GM18499 (cell line): ENCODE measurements at regions not wholly inside any gene's neighbourhood (a gene's known extent, or its start where the extent isn't known, plus 50 kb on each side); places are given as distances from the start of the nearest gene placed in this dataset.
"Not testable (repeated sequence)": the region's sequence is repeated elsewhere in the genome, so short reads cannot be mapped to it uniquely, and the experiment has no call there.

Source experiments
- ATAC-seq: cut with Tn5 transposase; IDR thresholded peaks from one replicate; pipeline ENCODE4 v1.9.1; 2021; ENCODE audit warnings: moderate number of reproducible peaks; ENCODE audit not compliant: insufficient read depth, unreplicated experiment

DNA sequence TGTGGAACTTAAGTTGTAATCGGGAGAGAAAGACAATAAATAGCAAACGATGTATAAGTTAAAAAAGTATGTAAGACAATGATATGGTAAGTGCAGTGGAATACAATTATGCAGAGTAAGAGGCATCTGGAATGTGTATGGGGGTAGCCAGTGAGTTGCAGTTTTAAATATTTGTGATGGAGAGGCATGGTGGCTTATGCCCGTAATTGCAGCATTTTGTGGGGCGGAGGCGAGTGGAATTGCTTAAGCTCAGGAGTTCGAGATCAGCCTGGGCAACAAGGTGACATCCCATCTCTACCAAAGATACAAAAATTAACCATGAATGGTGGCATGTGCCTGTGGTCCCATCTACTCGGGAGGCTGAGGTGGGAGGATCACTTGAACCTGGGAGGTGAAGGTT lies 52.5 kb upstream of the WDFY3 start:
- ATAC-seq, result no peak

DNA sequence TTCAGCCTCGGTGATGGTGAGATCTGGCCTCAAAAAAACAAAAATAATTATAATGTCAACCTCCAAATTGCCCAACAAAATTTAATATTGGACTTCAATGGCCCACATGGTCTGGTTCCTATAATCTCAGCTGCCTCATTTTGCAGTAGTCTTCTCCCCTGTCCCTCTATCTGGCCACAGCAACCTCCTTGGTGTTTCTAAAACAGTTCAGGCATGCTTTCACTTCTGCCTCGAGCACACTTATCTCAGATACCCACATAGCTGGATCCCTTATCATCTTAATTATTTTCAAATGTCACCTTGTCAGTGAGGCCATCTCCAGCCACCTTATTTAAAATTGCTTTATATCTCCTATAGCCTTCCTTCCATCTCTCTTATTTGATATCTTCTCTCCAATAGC lies 52.9 kb upstream of the WDFY3 start:
- no peak for ATAC-seq

DNA sequence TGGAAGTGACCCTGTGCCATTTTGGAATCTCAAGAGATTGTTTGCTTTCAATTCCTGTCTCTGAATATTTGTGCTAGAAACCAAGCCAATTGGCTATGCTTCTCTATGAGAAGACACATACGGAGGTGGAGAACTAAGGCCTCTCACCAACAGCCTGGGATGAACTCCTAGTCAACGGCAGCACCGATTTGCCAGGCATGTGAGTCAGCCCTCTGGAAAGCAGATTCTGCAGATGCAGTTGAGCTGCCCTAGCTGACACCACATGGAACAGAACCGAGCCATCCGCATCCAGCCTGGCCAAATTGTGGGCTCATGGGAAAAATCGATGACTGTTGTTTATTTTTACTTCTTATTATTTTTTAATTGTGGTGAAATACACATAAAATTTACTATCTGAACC lies 58.2 kb upstream of the WDFY3 start:
- no peak for ATAC-seq

DNA sequence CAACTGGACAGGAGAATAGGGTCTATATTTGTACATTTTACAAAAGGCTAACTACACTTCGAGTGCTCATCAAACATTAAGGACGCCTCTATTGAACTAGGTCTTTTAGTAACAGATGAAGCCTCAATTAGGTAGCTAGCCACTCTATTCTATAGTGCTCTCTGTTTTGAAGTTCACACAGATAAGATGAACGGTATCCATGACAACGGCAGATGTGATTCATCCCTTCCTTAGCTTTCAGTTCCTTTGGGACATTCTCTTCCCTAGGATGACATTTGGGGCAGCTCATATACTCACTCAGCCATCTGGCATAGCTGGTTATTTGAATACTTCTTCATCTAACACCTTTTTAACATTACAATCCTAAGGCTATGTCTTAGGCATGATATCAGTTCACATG lies 62.4 kb upstream of the WDFY3 start:
- ATAC-seq, result no peak

- ATAC-seq, result no peak
Measured at GRCh38 chr4:85029453-85029852, 63.0 kb upstream of the WDFY3 start.

- no peak for ATAC-seq
Measured at GRCh38 chr4:85030156-85030555, 63.7 kb upstream of the WDFY3 start.

DNA sequence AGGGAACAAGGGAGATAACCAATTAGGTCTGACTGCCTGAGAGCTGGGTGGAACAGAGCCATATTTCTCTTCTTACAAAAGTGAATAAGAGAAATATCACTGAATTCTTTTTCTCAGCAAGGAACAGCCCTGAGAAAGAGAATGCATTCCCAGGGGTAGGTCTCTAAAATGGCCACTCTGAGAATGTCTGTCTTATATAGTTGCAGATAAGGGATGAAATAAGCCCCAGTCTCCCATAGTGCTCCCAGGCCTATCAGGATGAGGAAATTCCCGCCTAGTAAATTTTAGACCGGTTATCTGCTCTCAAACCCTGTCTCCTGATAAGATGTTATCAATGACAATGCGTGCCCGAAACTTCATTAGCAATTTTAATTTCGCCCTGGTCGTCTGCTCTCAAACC lies 67.3 kb upstream of the WDFY3 start:
- ATAC-seq, result not testable (repeated sequence)

DNA sequence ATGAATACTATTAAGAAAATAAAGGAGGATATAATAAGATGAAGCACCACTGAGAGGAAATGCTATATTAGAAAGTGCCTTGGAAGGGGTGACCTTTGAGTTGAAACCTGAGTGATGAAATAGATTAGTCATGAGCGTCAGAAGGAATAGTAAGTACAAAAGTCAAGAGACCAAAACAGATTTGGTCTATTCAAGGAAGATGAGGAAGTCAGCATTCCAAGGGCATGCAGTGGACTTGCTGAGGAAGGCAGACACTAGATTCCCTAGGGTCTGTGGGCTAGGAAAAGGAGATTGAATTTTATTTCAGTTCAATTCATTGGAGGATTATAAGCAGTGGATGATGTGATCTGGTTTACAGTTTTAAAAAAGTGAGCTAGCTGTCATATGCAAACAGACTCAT lies 73.0 kb upstream of the WDFY3 start:
- ATAC-seq, result no peak

- ATAC-seq, result not testable (repeated sequence)
Measured at GRCh38 chr4:85043812-85044496, 77.5 kb upstream of the WDFY3 start.

- ATAC-seq, result no peak
Measured at GRCh38 chr4:85050736-85051135, 84.2 kb upstream of the WDFY3 start.

DNA sequence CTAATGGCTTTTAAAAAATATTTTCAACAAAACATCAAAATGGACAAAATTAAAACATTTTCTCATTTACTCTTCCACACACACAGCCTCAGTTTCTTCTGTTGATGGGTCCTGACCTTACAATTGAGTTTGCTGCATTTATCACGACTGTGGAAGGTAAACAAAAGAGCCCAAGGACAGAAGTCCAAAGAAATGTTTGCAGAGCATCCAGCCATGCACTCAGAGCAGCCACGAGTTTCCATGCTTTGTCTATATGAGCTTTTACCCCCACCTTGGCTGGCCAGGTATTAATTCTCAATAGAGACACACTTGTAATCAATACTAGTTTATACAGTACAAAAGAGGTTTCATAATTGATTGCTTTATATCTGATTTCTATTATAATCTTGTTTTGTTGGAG lies 85.0 kb upstream of the WDFY3 start:
- no peak for ATAC-seq

- ATAC-seq, result not testable (repeated sequence)
Measured at GRCh38 chr4:85054925-85055324, 88.4 kb upstream of the WDFY3 start.

GRCh38 chr4:85058551-85058950 lies 92.1 kb upstream of the WDFY3 start:
- no peak for ATAC-seq

DNA sequence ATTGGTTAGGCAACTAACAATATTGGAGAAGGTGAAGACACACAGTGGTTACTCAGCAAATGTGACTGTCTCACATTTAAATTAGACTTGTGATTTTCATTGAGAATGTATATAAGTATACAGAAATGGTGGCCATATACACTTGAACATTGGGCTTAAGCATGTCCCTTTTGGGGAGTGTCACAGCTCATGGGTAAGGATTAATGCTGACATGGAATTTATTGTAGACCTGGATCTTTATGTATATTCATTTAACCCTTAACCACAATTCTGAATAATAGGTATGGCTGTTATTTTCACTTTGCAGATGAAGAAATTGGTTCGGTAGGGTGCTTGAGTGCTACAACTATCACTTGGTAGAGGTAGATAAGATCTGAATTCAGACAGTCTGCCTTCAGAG lies 95.5 kb upstream of the WDFY3 start:
- ATAC-seq, result no peak

DNA sequence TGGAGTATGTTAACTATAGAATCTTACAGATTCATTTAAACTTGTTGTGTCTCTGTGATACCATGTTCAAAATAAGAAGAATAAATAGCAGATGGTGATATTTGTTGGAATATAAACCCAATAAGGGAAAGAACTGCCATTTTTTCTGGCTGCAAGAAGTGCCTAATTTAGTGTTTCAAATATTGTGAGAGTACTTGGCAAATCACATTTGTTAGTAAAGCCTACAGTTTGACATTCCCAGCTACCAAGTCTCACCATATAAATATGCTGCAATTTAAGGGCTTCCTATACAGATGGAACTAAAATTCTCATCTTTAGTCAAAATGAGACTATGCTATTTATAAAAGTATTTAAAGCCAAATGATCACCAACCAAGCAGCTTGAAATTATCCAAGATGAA lies 96.0 kb upstream of the WDFY3 start:
- no peak for ATAC-seq

- ATAC-seq, result no peak
Measured at GRCh38 chr4:85067342-85067741, 100.9 kb upstream of the WDFY3 start.

- no peak for ATAC-seq
Measured at GRCh38 chr4:85078016-85078415, 111.5 kb upstream of the WDFY3 start.

GRCh38 chr4:85081196-85081595 lies 114.7 kb upstream of the WDFY3 start:
- ATAC-seq, result no peak

- no peak for ATAC-seq
Measured at GRCh38 chr4:85084371-85085094, 118.0 kb upstream of the WDFY3 start.

DNA sequence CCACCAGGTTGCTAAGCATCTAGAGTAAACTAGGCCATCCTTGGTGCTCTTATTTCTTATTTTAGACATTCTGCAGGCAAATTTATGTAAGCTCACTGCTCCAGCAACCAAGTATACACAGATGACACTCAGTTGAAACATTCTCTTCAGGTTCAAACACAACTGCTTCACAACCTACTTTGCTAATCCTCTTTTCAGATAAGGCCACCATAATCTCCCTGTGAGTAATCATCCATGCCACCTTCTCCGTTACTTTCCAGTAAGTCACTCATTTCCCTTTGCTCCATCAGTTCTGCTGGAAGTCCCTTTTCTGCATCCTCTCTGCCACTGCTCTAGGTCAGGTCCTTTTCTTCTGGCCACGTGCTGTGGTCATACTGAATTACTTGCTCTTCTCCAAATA lies 120.2 kb upstream of the WDFY3 start:
- no peak for ATAC-seq

DNA sequence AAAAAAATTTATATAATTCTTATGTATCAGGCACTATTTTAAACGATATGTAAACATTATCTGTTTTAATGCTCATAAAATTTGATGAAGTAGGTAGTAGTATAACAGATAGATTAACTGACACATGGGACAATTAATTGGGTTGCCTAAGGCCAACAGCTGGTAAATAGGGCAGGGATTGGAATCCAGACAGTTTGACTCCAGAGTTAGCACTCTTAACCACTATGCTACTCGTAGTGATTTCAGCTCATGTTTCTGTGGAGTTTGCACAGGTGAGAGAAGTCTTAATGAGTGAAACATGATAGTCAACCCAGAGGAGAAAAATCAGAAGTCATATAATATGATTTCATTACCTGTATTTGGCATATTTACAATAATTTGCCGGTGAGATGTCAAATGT lies 126.0 kb upstream of the WDFY3 start:
- ATAC-seq, result no peak

GRCh38 chr4:85092943-85093342 lies 126.5 kb upstream of the WDFY3 start:
- ATAC-seq, result no peak
